GM12878 (cell line): ENCODE measurements at regions not wholly inside any gene's neighbourhood (a gene's known extent, or its start where the extent isn't known, plus 50 kb on each side); places are given as distances from the start of the nearest gene placed in this dataset.

Experiments
- ATAC-seq: fragments of 200-7000 bp; cut with Tn5 transposase; 3 replicates; pipeline ENCODE4 v1.9.1; 2020; ENCODE audit warnings: mild to moderate bottlenecking, moderate library complexity
- BruUV-seq: library from RNA; stranded (reverse); fragments of 400-500 nt; replicated peaks from 2 replicates; lab custom pipeline; 2021; lab: Mats Ljungman, UMichigan
- CTCF ChIA-PET: fragments of 300-600 bp; sonication (Branson Sonifier 250); formaldehyde crosslinking; extraction: SDS; loops from one replicate; lab custom pipeline; 2021; ENCODE audit warnings: inconsistent platforms; lab: Yijun Ruan, JAX
- POLR2A ChIA-PET: fragments of 350-600 bp; formaldehyde crosslinking; extraction: SDS; loops from one replicate; lab custom pipeline; 2021; ENCODE audit warnings: inconsistent platforms; lab: Charles Lee
- RAD21 ChIA-PET: fragments of 300-600 bp; sonication (Branson Sonifier 250); formaldehyde crosslinking; loops from one replicate; lab custom pipeline; 2023; ENCODE audit warnings: antibody characterized with exemption; ENCODE audit not compliant: unreplicated experiment; lab: Charles Lee
- SMC1A ChIA-PET: fragments of 300-600 bp; sonication (Branson Sonifier 250); formaldehyde crosslinking; loops from one replicate; lab custom pipeline; 2023; ENCODE audit not compliant: unreplicated experiment, uncharacterized antibody; lab: Charles Lee
- DNase-seq: peaks from one replicate; pipeline ENCODE4 v3.0.0-alpha.2; 2011; ENCODE audit warnings: low read depth, low spot score
- FAIRE-seq: peaks from 3 replicates; lab custom pipeline; 2011; peaks lifted over from hg19 to GRCh38; lab: Jason Lieb, UNC
- H2AFZ ChIP-seq: 2 replicates; pipeline ENCODE4 v1.6.0; 2011; ENCODE audit warnings: low read depth, low read length, control low read depth; ENCODE audit not compliant: control insufficient read depth
- H3K27ac ChIP-seq: 2 replicates; pipeline ENCODE4 v1.5.1; 2011; ENCODE audit warnings: control low read depth; ENCODE audit not compliant: control insufficient read depth, insufficient read depth
- H3K27me3 ChIP-seq, 2 experiments: replicated peaks in 1 of 2; 2 replicates each; pipeline versions ENCODE4 v1.6.0 to v1.6.1; 2011; ENCODE audit warnings: low read length in 1 of 2; ENCODE audit not compliant: control insufficient read depth in 2 of 2, insufficient read depth in 2 of 2
- H3K36me3 ChIP-seq, 2 experiments: 2 replicates each; pipeline ENCODE4 v1.5.1; 2011; ENCODE audit warnings: low read length in 1 of 2; ENCODE audit not compliant: control insufficient read depth in 2 of 2, insufficient read depth in 2 of 2
- H3K4me1 ChIP-seq: 2 replicates; pipeline ENCODE4 v1.6.1; 2011; ENCODE audit warnings: mild to moderate bottlenecking, low read length, moderate library complexity, mixed read lengths; ENCODE audit not compliant: control insufficient read depth, insufficient read depth
- H3K4me2 ChIP-seq: 2 replicates; pipeline ENCODE4 v1.6.0; 2011; ENCODE audit warnings: control low read depth; ENCODE audit not compliant: control insufficient read depth, insufficient read depth
- H3K4me3 ChIP-seq: fragments of 200-600 bp; sonication (generic); 2 replicates; pipeline ENCODE4 v1.5.1; 2016
- H3K79me2 ChIP-seq: 2 replicates; pipeline ENCODE4 v1.6.0; 2011; ENCODE audit warnings: low read length; ENCODE audit not compliant: control insufficient read depth, insufficient read depth
- H3K9ac ChIP-seq: 2 replicates; pipeline ENCODE4 v1.8.0; 2011; ENCODE audit warnings: low read length, control low read depth, mixed read lengths; ENCODE audit not compliant: control insufficient read depth, insufficient read depth
- H3K9me3 ChIP-seq: replicated peaks from 3 replicates; pipeline ENCODE4 v1.5.1; 2011; ENCODE audit warnings: mild to moderate bottlenecking, low read length; ENCODE audit not compliant: control insufficient read depth, insufficient read depth
- H4K20me1 ChIP-seq: 2 replicates; pipeline ENCODE4 v1.6.0; 2011; ENCODE audit not compliant: control insufficient read depth, insufficient read depth
- CBX3 ChIP-seq: fragments of 200-600 bp; sonication (generic); IDR thresholded peaks from 2 replicates; pipeline ENCODE4 v1.6.1; 2016; ENCODE audit warnings: low read depth, borderline replicate concordance
- CEBPZ ChIP-seq: fragments of 150-350 bp; IDR thresholded peaks from 2 replicates; pipeline ENCODE4 v1.6.1; 2016; ENCODE audit warnings: low read depth, low read length
- FOXK2 ChIP-seq: fragments of 450-650 bp; IDR thresholded peaks from 2 replicates; pipeline ENCODE4 v1.6.1; 2017; ENCODE audit warnings: mild to moderate bottlenecking, moderate library complexity
- FOXM1 ChIP-seq: IDR thresholded peaks from 2 replicates; pipeline ENCODE4 v1.6.1; 2012; ENCODE audit warnings: low read depth, mild to moderate bottlenecking, inconsistent platforms, low read length, moderate library complexity
- LARP7 ChIP-seq: fragments of 450-650 bp; IDR thresholded peaks from 2 replicates; pipeline ENCODE4 v1.6.1; 2017; ENCODE audit warnings: mild to moderate bottlenecking
- MAX ChIP-seq: IDR thresholded peaks from 2 replicates; pipeline ENCODE4 v1.6.1; 2012; ENCODE audit warnings: low read depth, low read length, improper control_type of control experiment
- MTA2 ChIP-seq: fragments of 450-650 bp; IDR thresholded peaks from 2 replicates; pipeline ENCODE4 v1.6.1; 2016; ENCODE audit warnings: low read depth, mild to moderate bottlenecking, moderate library complexity
- POLR2A ChIP-seq: IDR thresholded peaks from 2 replicates; pipeline ENCODE4 v1.6.1; 2011; ENCODE audit warnings: low read depth, mild to moderate bottlenecking, low read length
- SMAD5 ChIP-seq: IDR thresholded peaks from 2 replicates; pipeline ENCODE4 v1.6.1; 2016; ENCODE audit warnings: antibody characterized with exemption, low read depth
- SREBF2 ChIP-seq: IDR thresholded peaks from 2 replicates; pipeline ENCODE4 v1.6.1; 2012; ENCODE audit warnings: mild to moderate bottlenecking, low read length
- WRNIP1 ChIP-seq: IDR thresholded peaks from 2 replicates; pipeline ENCODE4 v1.6.1; 2011; ENCODE audit warnings: low read depth, low read length, improper control_type of control experiment, borderline replicate concordance
- WGBS: methylation state at CpG from one replicate; pipeline ENCODE4 v1.1.6; 2016; ENCODE audit warnings: low lambda C conversion rate; ENCODE audit not compliant: insufficient replicate concordance, insufficient coverage; ENCODE audit errors: missing lambda C conversion rate; 5-methylcytosine and 5-hydroxymethylcytosine counted together
- in situ Hi-C: fragments of 300-500 bp; cut with MboI; formaldehyde crosslinking; loops from 9 replicates; pipeline ENCODE4 v1.14.3; 2018; ENCODE audit warnings: mixed read lengths
- intact Hi-C: fragments of 100-400 bp; cut with micrococcal nuclease; formaldehyde crosslinking; loops from one replicate; pipeline ENCODE4 v1.14.2; 2022; ENCODE audit not compliant: unreplicated experiment
- TF ChIP-seq, protein P1 (sequence below): IDR thresholded peaks from 2 replicates; pipeline ENCODE4 v1.6.1; 2012; ENCODE audit warnings: low read depth, low read length, improper control_type of control experiment
- TF ChIP-seq, protein P2 (sequence below): fragments of 450-650 bp; IDR thresholded peaks from 2 replicates; pipeline ENCODE4 v1.6.1; 2016; ENCODE audit warnings: mild to moderate bottlenecking

DNA sequence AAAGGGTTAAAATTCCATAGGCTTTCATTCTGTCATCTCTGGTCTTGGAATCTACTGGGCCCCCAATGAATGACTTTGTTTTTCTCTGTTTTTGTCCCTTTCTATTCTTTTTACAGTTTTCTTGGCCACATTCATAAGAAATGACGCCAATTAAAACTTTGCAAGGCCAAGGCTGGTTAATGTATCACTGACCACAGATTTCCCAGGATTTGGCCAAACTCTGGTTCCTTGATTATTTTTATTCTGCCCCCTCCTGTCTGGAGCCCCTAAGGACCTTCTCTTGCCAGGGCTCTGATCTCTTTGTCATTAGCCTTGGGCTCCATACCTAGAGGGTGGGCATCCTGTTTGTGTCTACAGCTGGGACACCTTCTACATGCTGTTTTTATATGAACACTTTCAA, 388.9 kb upstream of the PAPPA start:
- Histone ChIP-seq H3K4me1 (no peaks in the 10 kb centered on the region), H3K79me2 (no peaks in the 10 kb centered on the region), H3K4me2 (no peak overlapping the region), H2AFZ (no peak overlapping the region), H4K20me1 (no peaks in the 10 kb centered on the region), H3K27me3 (no peaks in the 10 kb centered on the region), H3K4me3 (no peak overlapping the region)
- in situ Hi-C loops (no loop called here), intact Hi-C loops (no loop called here)
- ATAC-seq (no peak), FAIRE-seq (no peak)
- SMC1A ChIA-PET = interaction anchor here (1.2 kb wide), 1 partner anchor 13 kb away, joined by 3 read pairs; no protein-coding TSS in a partner anchor
- WGBS = 0% methylated on average over 1 of the region's 1 CpG
- no peak for TF ChIP-seq MAX
- TF ChIP-seq, protein P1, sequence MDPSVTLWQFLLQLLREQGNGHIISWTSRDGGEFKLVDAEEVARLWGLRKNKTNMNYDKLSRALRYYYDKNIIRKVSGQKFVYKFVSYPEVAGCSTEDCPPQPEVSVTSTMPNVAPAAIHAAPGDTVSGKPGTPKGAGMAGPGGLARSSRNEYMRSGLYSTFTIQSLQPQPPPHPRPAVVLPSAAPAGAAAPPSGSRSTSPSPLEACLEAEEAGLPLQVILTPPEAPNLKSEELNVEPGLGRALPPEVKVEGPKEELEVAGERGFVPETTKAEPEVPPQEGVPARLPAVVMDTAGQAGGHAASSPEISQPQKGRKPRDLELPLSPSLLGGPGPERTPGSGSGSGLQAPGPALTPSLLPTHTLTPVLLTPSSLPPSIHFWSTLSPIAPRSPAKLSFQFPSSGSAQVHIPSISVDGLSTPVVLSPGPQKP = no peak
- TF ChIP-seq POLR2A = no peak
- TF ChIP-seq FOXK2 = no peak
- no peak for TF ChIP-seq MTA2
- no peak for TF ChIP-seq WRNIP1
- TF ChIP-seq, all 136 proteins: peak for 0
- CTCF ChIA-PET = no interaction called here
- Histone ChIP-seq H3K9me3 (no peaks in the 10 kb centered on the region), H3K9ac (no peak overlapping the region), H3K27ac (no peak overlapping the region), H3K36me3 (no peaks in the 10 kb centered on the region)
- RAD21 ChIA-PET = no interaction called here
- BruUV-seq = no TSS peak
- DNase-seq = no peak
- POLR2A ChIA-PET = interaction anchor here (0.6 kb wide), 1 partner anchor 1155 kb away, joined by 4 read pairs; no protein-coding TSS in a partner anchor

DNA sequence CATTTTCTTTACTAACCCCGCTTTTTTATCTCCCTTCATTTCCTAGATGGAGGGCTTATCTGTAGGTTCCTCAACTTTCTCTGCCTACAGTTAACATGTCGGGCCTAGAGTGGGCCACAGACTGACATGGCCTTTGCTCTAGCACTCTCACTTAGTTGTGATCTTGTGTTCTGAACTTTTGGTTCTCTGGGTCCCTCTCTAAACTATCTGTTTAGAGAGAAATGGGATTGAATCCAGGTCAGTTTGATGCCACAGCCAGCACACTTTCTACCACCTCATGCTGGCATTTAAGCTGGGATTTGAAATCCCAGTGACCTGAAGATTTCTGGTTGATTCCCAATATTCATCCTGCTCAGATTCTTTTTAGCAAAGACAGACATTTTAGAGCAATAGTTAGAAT, 388.5 kb upstream of the PAPPA start:
- WGBS = 0% methylated on average over 2 of the region's 2 CpGs
- Histone ChIP-seq H3K4me3 (no peak overlapping the region), H4K20me1 (no peaks in the 10 kb centered on the region), H2AFZ (no peak overlapping the region), H3K27me3 (no peaks in the 10 kb centered on the region), H3K9ac (no peak overlapping the region), H3K79me2 (no peaks in the 10 kb centered on the region), H3K27ac (no peak overlapping the region), H3K36me3 (no peaks in the 10 kb centered on the region), H3K9me3 (no peaks in the 10 kb centered on the region), H3K4me2 (no peak overlapping the region), H3K4me1 (no peaks in the 10 kb centered on the region)
- POLR2A ChIA-PET = interaction anchor here (0.6 kb wide), 1 partner anchor 1155 kb away, joined by 4 read pairs; no protein-coding TSS in a partner anchor
- in situ Hi-C loops (no loop called here), intact Hi-C loops (no loop called here)
- SMC1A ChIA-PET = interaction anchor here (1.2 kb wide), 1 partner anchor 13 kb away, joined by 3 read pairs; no protein-coding TSS in a partner anchor
- DNase-seq (no peak), FAIRE-seq (no peak), ATAC-seq (no peak)
- no TSS peak for BruUV-seq
- RAD21 ChIA-PET = no interaction called here
- CTCF ChIA-PET = interaction anchor here (1.5 kb wide), 1 partner anchor 173 kb away, joined by 4 read pairs; no protein-coding TSS in a partner anchor
- TF ChIP-seq CEBPZ = no peak
- no peak for TF ChIP-seq FOXM1
- TF ChIP-seq SMAD5 = no peak
- no peak for TF ChIP-seq LARP7
- TF ChIP-seq CBX3 = no peak
- no peak for TF ChIP-seq SREBF2
- TF ChIP-seq, protein P2, sequence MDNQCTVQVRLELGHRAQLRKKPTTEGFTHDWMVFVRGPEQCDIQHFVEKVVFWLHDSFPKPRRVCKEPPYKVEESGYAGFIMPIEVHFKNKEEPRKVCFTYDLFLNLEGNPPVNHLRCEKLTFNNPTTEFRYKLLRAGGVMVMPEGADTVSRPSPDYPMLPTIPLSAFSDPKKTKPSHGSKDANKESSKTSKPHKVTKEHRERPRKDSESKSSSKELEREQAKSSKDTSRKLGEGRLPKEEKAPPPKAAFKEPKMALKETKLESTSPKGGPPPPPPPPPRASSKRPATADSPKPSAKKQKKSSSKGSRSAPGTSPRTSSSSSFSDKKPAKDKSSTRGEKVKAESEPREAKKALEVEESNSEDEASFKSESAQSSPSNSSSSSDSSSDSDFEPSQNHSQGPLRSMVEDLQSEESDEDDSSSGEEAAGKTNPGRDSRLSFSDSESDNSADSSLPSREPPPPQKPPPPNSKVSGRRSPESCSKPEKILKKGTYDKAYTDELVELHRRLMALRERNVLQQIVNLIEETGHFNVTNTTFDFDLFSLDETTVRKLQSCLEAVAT = no peak
